ENCODE measurements at regions not wholly inside any gene's neighbourhood (a gene's known extent, or its start where the extent isn't known, plus 50 kb on each side); places are given as distances from the start of the nearest gene placed in this dataset.

DNA sequence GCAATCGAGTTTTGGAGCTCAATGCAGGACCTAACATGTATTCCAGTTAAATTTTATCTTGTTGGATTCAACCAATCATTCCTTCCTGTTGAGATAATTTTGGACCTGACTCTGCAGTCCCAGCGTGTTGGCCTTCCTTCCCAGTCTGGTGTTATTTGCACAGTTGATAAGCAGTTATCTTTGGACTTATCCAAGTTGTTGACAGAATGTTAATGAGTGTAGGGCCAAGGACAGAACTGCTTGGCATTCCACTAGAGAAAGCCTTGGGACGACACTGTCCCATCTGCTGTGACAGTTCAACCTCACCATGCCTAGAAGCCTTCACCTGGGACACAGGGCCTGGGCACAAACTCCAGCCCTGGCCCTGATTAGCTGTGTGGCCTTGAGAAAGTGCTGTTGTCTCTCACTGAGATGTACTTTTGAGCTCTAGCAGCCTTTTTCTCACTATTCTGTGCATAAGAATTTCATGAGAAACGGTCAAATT is 104.1 kb upstream of the SLC25A33 start (continued):
- TF ChIP-seq, protein P1, sequence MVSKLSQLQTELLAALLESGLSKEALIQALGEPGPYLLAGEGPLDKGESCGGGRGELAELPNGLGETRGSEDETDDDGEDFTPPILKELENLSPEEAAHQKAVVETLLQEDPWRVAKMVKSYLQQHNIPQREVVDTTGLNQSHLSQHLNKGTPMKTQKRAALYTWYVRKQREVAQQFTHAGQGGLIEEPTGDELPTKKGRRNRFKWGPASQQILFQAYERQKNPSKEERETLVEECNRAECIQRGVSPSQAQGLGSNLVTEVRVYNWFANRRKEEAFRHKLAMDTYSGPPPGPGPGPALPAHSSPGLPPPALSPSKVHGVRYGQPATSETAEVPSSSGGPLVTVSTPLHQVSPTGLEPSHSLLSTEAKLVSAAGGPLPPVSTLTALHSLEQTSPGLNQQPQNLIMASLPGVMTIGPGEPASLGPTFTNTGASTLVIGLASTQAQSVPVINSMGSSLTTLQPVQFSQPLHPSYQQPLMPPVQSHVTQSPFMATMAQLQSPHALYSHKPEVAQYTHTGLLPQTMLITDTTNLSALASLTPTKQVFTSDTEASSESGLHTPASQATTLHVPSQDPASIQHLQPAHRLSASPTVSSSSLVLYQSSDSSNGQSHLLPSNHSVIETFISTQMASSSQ (IDR thresholded peaks at IDR 0.05; ENCODE audit: low read depth): peak; percentile 90
- TF ChIP-seq, protein P1 (CRISPR knock-in tag; IDR thresholded peaks at IDR 0.05; ENCODE audit: borderline replicate concordance): peak; percentile 97
- TF ChIP-seq ZNF563 (CRISPR knock-in tag; IDR thresholded peaks at IDR 0.05) (no peak), NR2F1 (CRISPR knock-in tag; IDR thresholded peaks at IDR 0.05) (peak; percentile 28 to 60; a peak in 1 of 4 replicates), HCFC1 (IDR thresholded peaks at IDR 0.05; ENCODE audit: low read depth, low read length) (no peak), EP300 (IDR thresholded peaks at IDR 0.05; ENCODE audit: low read depth in 2 of 2, low read length in 2 of 2) (peak; percentile 63 to 97; a peak in 2 of 4 replicates), EP300 (CRISPR knock-in tag; IDR thresholded peaks at IDR 0.05; ENCODE audit: borderline replicate concordance) (peak; percentile 94), ZNF891 (CRISPR knock-in tag; IDR thresholded peaks at IDR 0.05) (no peak), ZNF256 (CRISPR knock-in tag; conservative IDR thresholded peaks at IDR 0.05) (no peak), KLF12 (CRISPR knock-in tag; IDR thresholded peaks at IDR 0.05; ENCODE audit: borderline replicate concordance) (0 out of 2 replicates have a peak, but pooled peaks have one; percentile 41), REXO4 (CRISPR knock-in tag; IDR thresholded peaks at IDR 0.05; ENCODE audit: borderline replicate concordance) (no peak), YY1 (IDR thresholded peaks at IDR 0.05; ENCODE audit: insufficient read depth, insufficient replicate concordance, low read depth, low read length) (no peak), KDM6A (CRISPR knock-in tag; IDR thresholded peaks at IDR 0.05; ENCODE audit: low read depth) (peak; percentile 98), NFYB (CRISPR knock-in tag; IDR thresholded peaks at IDR 0.05) (peak; percentile 55), ZSCAN9 (CRISPR knock-in tag; IDR thresholded peaks at IDR 0.05; ENCODE audit: borderline replicate concordance) (peak; percentile 92), HOXA7 (CRISPR knock-in tag; IDR thresholded peaks at IDR 0.05) (no peak), ELF1 (CRISPR knock-in tag; IDR thresholded peaks at IDR 0.05) (no peak), MEIS1 (CRISPR knock-in tag; IDR thresholded peaks at IDR 0.05; ENCODE audit: borderline replicate concordance) (peak; percentile 75), ZEB1 (IDR thresholded peaks at IDR 0.05; ENCODE audit: insufficient replicate concordance, low read depth) (no peak), ZBTB7A (CRISPR knock-in tag; IDR thresholded peaks at IDR 0.05) (no peak), ZNF160 (CRISPR knock-in tag; IDR thresholded peaks at IDR 0.05) (0 out of 2 replicates have a peak, but pooled peaks have one; percentile 52)
- TF ChIP-seq, protein P2, sequence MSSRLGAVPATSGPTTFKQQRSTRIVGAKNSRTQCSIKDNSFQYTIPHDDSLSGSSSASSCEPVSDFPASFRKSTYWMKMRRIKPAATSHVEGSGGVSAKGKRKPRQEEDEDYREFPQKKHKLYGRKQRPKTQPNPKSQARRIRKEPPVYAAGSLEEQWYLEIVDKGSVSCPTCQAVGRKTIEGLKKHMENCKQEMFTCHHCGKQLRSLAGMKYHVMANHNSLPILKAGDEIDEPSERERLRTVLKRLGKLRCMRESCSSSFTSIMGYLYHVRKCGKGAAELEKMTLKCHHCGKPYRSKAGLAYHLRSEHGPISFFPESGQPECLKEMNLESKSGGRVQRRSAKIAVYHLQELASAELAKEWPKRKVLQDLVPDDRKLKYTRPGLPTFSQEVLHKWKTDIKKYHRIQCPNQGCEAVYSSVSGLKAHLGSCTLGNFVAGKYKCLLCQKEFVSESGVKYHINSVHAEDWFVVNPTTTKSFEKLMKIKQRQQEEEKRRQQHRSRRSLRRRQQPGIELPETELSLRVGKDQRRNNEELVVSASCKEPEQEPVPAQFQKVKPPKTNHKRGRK (CRISPR knock-in tag; IDR thresholded peaks at IDR 0.05): no peak
- TF ChIP-seq, protein P3, sequence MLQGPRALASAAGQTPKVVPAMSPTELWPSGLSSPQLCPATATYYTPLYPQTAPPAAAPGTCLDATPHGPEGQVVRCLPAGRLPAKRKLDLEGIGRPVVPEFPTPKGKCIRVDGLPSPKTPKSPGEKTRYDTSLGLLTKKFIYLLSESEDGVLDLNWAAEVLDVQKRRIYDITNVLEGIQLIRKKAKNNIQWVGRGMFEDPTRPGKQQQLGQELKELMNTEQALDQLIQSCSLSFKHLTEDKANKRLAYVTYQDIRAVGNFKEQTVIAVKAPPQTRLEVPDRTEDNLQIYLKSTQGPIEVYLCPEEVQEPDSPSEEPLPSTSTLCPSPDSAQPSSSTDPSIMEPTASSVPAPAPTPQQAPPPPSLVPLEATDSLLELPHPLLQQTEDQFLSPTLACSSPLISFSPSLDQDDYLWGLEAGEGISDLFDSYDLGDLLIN (CRISPR knock-in tag; IDR thresholded peaks at IDR 0.05; ENCODE audit: borderline replicate concordance): no peak
- TF ChIP-seq, protein P4, sequence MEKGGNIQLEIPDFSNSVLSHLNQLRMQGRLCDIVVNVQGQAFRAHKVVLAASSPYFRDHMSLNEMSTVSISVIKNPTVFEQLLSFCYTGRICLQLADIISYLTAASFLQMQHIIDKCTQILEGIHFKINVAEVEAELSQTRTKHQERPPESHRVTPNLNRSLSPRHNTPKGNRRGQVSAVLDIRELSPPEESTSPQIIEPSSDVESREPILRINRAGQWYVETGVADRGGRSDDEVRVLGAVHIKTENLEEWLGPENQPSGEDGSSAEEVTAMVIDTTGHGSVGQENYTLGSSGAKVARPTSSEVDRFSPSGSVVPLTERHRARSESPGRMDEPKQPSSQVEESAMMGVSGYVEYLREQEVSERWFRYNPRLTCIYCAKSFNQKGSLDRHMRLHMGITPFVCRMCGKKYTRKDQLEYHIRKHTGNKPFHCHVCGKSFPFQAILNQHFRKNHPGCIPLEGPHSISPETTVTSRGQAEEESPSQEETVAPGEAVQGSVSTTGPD (CRISPR knock-in tag; IDR thresholded peaks at IDR 0.05): no peak
